Mesenchymal stem cell (in vitro differentiated cells and primary cell): ENCODE measurements at regions not wholly inside any gene's neighbourhood (a gene's known extent, or its start where the extent isn't known, plus 50 kb on each side); places are given as distances from the start of the nearest gene placed in this dataset.

Experiments used
- DNase-seq: peaks from one replicate; pipeline ENCODE4 v3.0.0-alpha.2; 2013
- H2AFZ ChIP-seq: one replicate; pipeline ENCODE4 v1.6.1; 2013; ENCODE audit warnings: low read depth, mild to moderate bottlenecking, control low read depth, inconsistent platforms, low read length, moderate library complexity
- H2AK5ac ChIP-seq: 2 replicates; pipeline ENCODE4 v1.6.1; 2013; ENCODE audit warnings: low read length, moderate library complexity, mild to moderate bottlenecking, inconsistent platforms; ENCODE audit not compliant: severe bottlenecking
- H2BK120ac ChIP-seq: one replicate; pipeline ENCODE4 v1.6.1; 2013; ENCODE audit warnings: low read depth, mild to moderate bottlenecking, inconsistent platforms, low read length, moderate library complexity
- H2BK12ac ChIP-seq, 2 experiments: one replicate each; pipeline ENCODE4 v1.6.1; 2013; ENCODE audit warnings: inconsistent platforms in 2 of 2, low read length in 2 of 2, mild to moderate bottlenecking in 2 of 2, moderate library complexity in 2 of 2, control low read depth in 1 of 2
- H2BK15ac ChIP-seq: one replicate; pipeline ENCODE4 v1.6.1; 2013; ENCODE audit warnings: mild to moderate bottlenecking, low read depth, inconsistent platforms; ENCODE audit not compliant: poor library complexity, severe bottlenecking
- H2BK5ac ChIP-seq: 2 replicates; pipeline ENCODE4 v1.6.1; 2013; ENCODE audit warnings: low read depth, mild to moderate bottlenecking, low read length, control low read depth, inconsistent platforms; ENCODE audit not compliant: poor library complexity, severe bottlenecking
- H3K14ac ChIP-seq, 2 experiments: one replicate each; pipeline ENCODE4 v1.6.1; 2013; ENCODE audit warnings: inconsistent platforms in 2 of 2, low read length in 2 of 2, control low read depth in 1 of 2, mild to moderate bottlenecking in 1 of 2, moderate library complexity in 1 of 2
- H3K18ac ChIP-seq, 2 experiments: one replicate each; pipeline ENCODE4 v1.6.1; 2013; ENCODE audit warnings: inconsistent platforms in 2 of 2, low read length in 2 of 2, control low read depth in 1 of 2, low read depth in 1 of 2, mild to moderate bottlenecking in 1 of 2
- H3K23ac ChIP-seq, 2 experiments: one replicate each; pipeline ENCODE4 v1.6.1; 2013; ENCODE audit warnings: inconsistent platforms in 2 of 2, low read length in 2 of 2, mild to moderate bottlenecking in 2 of 2, moderate library complexity in 2 of 2, control low read depth in 1 of 2
- H3K27ac ChIP-seq: 2 replicates; pipeline ENCODE4 v1.5.1; 2013; ENCODE audit warnings: mild to moderate bottlenecking, moderate library complexity, low read length, control low read depth, inconsistent platforms; ENCODE audit not compliant: poor library complexity, severe bottlenecking
- H3K27me3 ChIP-seq, 2 experiments: 2 replicates each; pipeline versions ENCODE4 v1.6.1 to v1.7.0; 2013; ENCODE audit warnings: low read length in 2 of 2, mild to moderate bottlenecking in 2 of 2, moderate library complexity in 2 of 2, control low read depth in 1 of 2, inconsistent platforms in 1 of 2; ENCODE audit not compliant: control insufficient read depth in 1 of 2, insufficient read depth in 1 of 2
- H3K36me3 ChIP-seq, 2 experiments: 2 replicates each; pipeline versions ENCODE4 v1.6.1 to v1.7.0; 2013; ENCODE audit warnings: low read length in 2 of 2, control low read depth in 1 of 2, inconsistent platforms in 1 of 2, low read depth in 1 of 2, mild to moderate bottlenecking in 1 of 2; ENCODE audit not compliant: insufficient read depth in 2 of 2, control insufficient read depth in 1 of 2
- H3K4ac ChIP-seq, 2 experiments: one replicate each; pipeline ENCODE4 v1.6.1; 2013; ENCODE audit warnings: inconsistent platforms in 2 of 2, low read length in 2 of 2, mild to moderate bottlenecking in 2 of 2, moderate library complexity in 2 of 2, control low read depth in 1 of 2, low read depth in 1 of 2
- H3K4me1 ChIP-seq: 2 replicates; pipeline ENCODE4 v1.6.1; 2013; ENCODE audit warnings: low read depth, low read length, control low read depth; ENCODE audit not compliant: control insufficient read depth, insufficient read depth
- H3K4me2 ChIP-seq: 2 replicates; pipeline ENCODE4 v1.6.1; 2013; ENCODE audit warnings: low read length, mild to moderate bottlenecking, inconsistent platforms; ENCODE audit not compliant: poor library complexity, severe bottlenecking
- H3K4me3 ChIP-seq, 2 experiments: 2 replicates each; pipeline versions ENCODE4 v1.5.1 to v1.7.0; 2013; ENCODE audit warnings: low read length in 2 of 2, mild to moderate bottlenecking in 2 of 2, control low read depth in 1 of 2, low read depth in 1 of 2; ENCODE audit not compliant: insufficient read depth in 1 of 2
- H3K79me1 ChIP-seq: replicated peaks from 2 replicates; pipeline ENCODE4 v1.6.1; 2013; ENCODE audit warnings: mild to moderate bottlenecking, control low read depth, low read length, inconsistent platforms; ENCODE audit not compliant: poor library complexity, severe bottlenecking
- H3K9ac ChIP-seq: 2 replicates; pipeline ENCODE4 v1.7.0; 2013; ENCODE audit warnings: mild to moderate bottlenecking, low read length, moderate library complexity
- H3K9me3 ChIP-seq: 2 replicates; pipeline ENCODE4 v1.7.0; 2013; ENCODE audit warnings: mild to moderate bottlenecking, low read length; ENCODE audit not compliant: control insufficient read depth
- H4K8ac ChIP-seq: one replicate; pipeline ENCODE4 v1.6.1; 2013; ENCODE audit warnings: inconsistent platforms, mild to moderate bottlenecking, low read length, moderate library complexity
- H4K91ac ChIP-seq: one replicate; pipeline ENCODE4 v1.6.1; 2013; ENCODE audit warnings: mild to moderate bottlenecking, low read length, inconsistent platforms
- WGBS: methylation state at CpG from one replicate; pipeline ENCODE4 v1.1.7; 2013; ENCODE audit warnings: mixed read lengths; 5-methylcytosine and 5-hydroxymethylcytosine counted together

DNA sequence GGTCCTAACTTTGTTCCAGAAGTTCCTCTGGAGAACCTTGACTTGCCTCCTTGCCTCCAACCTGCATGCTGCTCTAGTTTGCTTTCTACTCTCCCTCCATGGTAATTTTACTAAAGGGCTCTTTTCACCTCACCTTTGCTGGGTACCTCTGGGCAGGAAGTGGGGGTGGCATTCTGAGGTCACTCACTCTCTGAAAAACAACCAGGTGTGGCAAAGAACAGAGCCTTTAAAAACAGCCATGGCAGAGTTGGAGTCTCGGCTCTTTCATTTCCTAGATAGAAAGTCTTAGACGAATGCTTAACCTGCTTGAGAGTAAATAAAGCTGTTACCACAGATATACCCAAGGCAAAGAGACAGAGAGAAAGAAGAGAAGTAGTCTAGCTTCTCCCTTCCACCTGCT lies 827.9 kb downstream of the BCL11B start:
- no peak overlapping the region for H3K18ac ChIP-seq

DNA sequence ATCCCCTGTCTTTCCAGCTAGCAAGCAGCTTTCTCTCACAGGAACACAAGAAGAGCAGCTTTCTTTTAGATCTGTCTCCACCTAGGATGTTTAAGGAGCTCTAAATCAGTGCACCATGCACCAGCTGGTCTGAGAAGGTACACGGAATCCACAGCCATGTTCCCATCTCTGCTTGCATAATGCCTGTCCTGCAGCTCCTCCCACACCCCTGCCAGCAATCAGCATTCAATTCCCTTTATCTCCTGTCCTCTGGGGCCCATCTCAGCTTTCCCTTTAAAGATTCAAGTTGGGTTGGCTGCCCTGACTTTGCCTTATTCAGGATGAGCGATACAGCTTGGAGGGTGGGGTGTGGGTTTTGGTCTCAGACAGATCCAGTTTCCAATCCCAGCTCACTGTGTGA lies 826.3 kb downstream of the BCL11B start:
- Histone ChIP-seq H3K27me3 (no peaks in the 10 kb centered on the region), H2BK12ac (no peak overlapping the region), H3K4me1 (no peaks in the 10 kb centered on the region), H3K9me3 (no peaks in the 10 kb centered on the region), H4K8ac (no peak overlapping the region), H2AK5ac (no peak overlapping the region), H2BK15ac (no peak overlapping the region), H3K79me1 (no peaks in the 10 kb centered on the region), H3K23ac (no peak overlapping the region), H2BK120ac (no peak overlapping the region), H3K14ac (no peak overlapping the region), H3K9ac (no peak overlapping the region), H4K91ac (no peak overlapping the region), H3K36me3 (no peaks in the 10 kb centered on the region), H3K4me2 (no peak overlapping the region), H2BK5ac (no peak overlapping the region), H2AFZ (no peak overlapping the region), H3K18ac (no peak overlapping the region), H3K4me3 (no peak overlapping the region), H3K4ac (no peak overlapping the region), H3K27ac (no peak overlapping the region)
- no peak for DNase-seq
- WGBS: 38% methylated on average over 2 of the region's 2 CpGs

More for the DNA sequence above, 827.9 kb downstream of the BCL11B start:
- no peak overlapping the region for H3K27ac ChIP-seq
- DNase-seq: no peak
- no peak overlapping the region for H3K4ac ChIP-seq
- H2BK12ac ChIP-seq: no peak overlapping the region
- H4K91ac ChIP-seq: no peak overlapping the region
- no peaks in the 10 kb centered on the region for H3K36me3 ChIP-seq
- H2BK120ac ChIP-seq: no peak overlapping the region
- H3K27me3 ChIP-seq: no peaks in the 10 kb centered on the region
- H3K79me1 ChIP-seq: no peaks in the 10 kb centered on the region
- WGBS: 89% methylated on average over 2 of the region's 2 CpGs
- no peak overlapping the region for H4K8ac ChIP-seq
- no peak overlapping the region for H2AK5ac ChIP-seq
- no peak overlapping the region for H3K9ac ChIP-seq
- H2AFZ ChIP-seq: no peak overlapping the region
- H3K4me1 ChIP-seq: no peaks in the 10 kb centered on the region
- peaks cover 3% of the 10 kb centered on the region for H3K9me3 ChIP-seq
- H2BK5ac ChIP-seq: no peak overlapping the region
- no peak overlapping the region for H3K23ac ChIP-seq
- no peak overlapping the region for H2BK15ac ChIP-seq
- no peak overlapping the region for H3K4me2 ChIP-seq
- H3K14ac ChIP-seq: no peak overlapping the region
- no peak overlapping the region for H3K4me3 ChIP-seq

DNA sequence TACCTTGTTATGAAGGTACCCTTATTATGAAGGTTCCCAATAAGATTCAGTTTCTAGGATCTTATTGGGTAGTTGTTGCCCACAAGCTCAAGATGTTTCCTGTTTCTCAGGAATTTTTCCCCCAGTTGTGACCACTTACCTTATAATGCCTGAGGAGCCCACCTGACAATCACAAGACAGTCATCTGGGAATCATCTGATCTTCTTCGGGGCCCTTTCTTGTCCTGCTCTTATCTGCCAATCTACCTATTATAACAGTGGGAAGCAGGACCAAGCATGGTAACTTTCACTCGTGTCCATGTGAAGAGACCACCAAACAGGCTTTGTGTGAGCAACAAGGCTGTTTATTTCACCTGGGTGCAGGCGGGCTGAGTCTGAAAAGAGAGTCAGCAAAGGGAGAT lies 825.5 kb downstream of the BCL11B start:
- no peak for DNase-seq
- WGBS: 68% methylated on average over 3 of the region's 3 CpGs
- H3K4me1 ChIP-seq: no peaks in the 10 kb centered on the region

DNA sequence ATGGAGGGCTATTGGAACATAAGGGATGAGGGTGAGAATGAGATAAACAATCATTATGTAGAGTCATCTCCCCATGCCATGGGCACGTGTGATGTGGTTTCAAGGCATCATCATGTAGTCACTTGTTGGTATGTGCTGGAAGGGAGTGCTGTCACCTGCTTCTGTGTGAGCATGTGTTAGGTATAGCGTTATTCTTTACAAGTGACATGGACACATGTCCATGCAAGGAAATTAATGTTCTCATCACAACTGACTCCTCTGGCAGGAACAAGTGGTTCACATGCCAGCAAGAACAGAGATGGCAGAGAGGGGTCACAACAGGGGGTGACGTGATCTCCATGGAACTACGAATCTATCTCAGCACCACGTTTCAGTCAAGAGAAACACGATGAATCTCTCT lies 815.8 kb downstream of the BCL11B start:
- H3K4me1 ChIP-seq: no peaks in the 10 kb centered on the region
- no peak overlapping the region for H2BK120ac ChIP-seq
- no peaks in the 10 kb centered on the region for H3K79me1 ChIP-seq
- no peak for DNase-seq
- H3K4me3 ChIP-seq: no peak overlapping the region
- H3K27me3 ChIP-seq: no peaks in the 10 kb centered on the region
- no peak overlapping the region for H2AK5ac ChIP-seq
- H3K9me3 ChIP-seq: peaks cover 5% of the 10 kb centered on the region
- H3K9ac ChIP-seq: no peak overlapping the region
- no peak overlapping the region for H4K91ac ChIP-seq
- H2BK15ac ChIP-seq: no peak overlapping the region
- H4K8ac ChIP-seq: no peak overlapping the region
- WGBS: 89% methylated on average over 6 of the region's 6 CpGs
- H2BK5ac ChIP-seq: no peak overlapping the region
- H2BK12ac ChIP-seq: no peak overlapping the region
- H2AFZ ChIP-seq: no peak overlapping the region
- no peak overlapping the region for H3K4me2 ChIP-seq
- H3K27ac ChIP-seq: no peak overlapping the region
- H3K14ac ChIP-seq: no peak overlapping the region
- H3K18ac ChIP-seq: no peak overlapping the region
- no peaks in the 10 kb centered on the region for H3K36me3 ChIP-seq
- H3K4ac ChIP-seq: no peak overlapping the region
- H3K23ac ChIP-seq: no peak overlapping the region

More for the DNA sequence above, 825.5 kb downstream of the BCL11B start:
- no peak overlapping the region for H3K4me3 ChIP-seq
- H2BK12ac ChIP-seq: no peak overlapping the region
- H2AFZ ChIP-seq: no peak overlapping the region
- no peak overlapping the region for H3K27ac ChIP-seq
- H4K91ac ChIP-seq: no peak overlapping the region
- no peak overlapping the region for H2BK120ac ChIP-seq
- no peak overlapping the region for H3K14ac ChIP-seq
- no peak overlapping the region for H3K23ac ChIP-seq
- H2BK15ac ChIP-seq: no peak overlapping the region
- H3K36me3 ChIP-seq: no peaks in the 10 kb centered on the region
- no peak overlapping the region for H2AK5ac ChIP-seq
- H3K4ac ChIP-seq: no peak overlapping the region
- H3K79me1 ChIP-seq: no peaks in the 10 kb centered on the region
- no peak overlapping the region for H3K4me2 ChIP-seq
- no peak overlapping the region for H3K9ac ChIP-seq
- no peak overlapping the region for H3K18ac ChIP-seq
- H3K27me3 ChIP-seq: no peaks in the 10 kb centered on the region
- no peaks in the 10 kb centered on the region for H3K9me3 ChIP-seq
- no peak overlapping the region for H2BK5ac ChIP-seq
- no peak overlapping the region for H4K8ac ChIP-seq
